NT2/D1 (cell line): ENCODE measurements at regions not wholly inside any gene's neighbourhood (a gene's known extent, or its start where the extent isn't known, plus 50 kb on each side); places are given as distances from the start of the nearest gene placed in this dataset.
A peak's percentile ranks its signal among the peaks of the same experiment; 100 is the strongest.

Experiments used
- DNase-seq: peaks from one replicate; pipeline ENCODE4 v3.0.0-alpha.2; 2011; ENCODE audit warnings: low read depth, low spot score
- H3K27me3 ChIP-seq: 2 replicates; pipeline ENCODE4 v1.6.0; 2011; ENCODE audit warnings: mild to moderate bottlenecking; ENCODE audit not compliant: insufficient read length, insufficient read depth
- H3K36me3 ChIP-seq: 2 replicates; pipeline ENCODE4 v1.6.1; 2011; ENCODE audit warnings: mild to moderate bottlenecking, low read length, mixed read lengths; ENCODE audit not compliant: insufficient read depth, insufficient read length
- H3K4me1 ChIP-seq: 2 replicates; pipeline ENCODE4 v1.5.1; 2011; ENCODE audit not compliant: insufficient read depth, insufficient read length
- H3K4me3 ChIP-seq: 2 replicates; pipeline ENCODE4 v1.5.1; 2011; ENCODE audit warnings: low read depth; ENCODE audit not compliant: insufficient read length
- H3K9ac ChIP-seq: 2 replicates; pipeline ENCODE4 v1.6.0; 2011; ENCODE audit warnings: low read depth; ENCODE audit not compliant: insufficient read length
- H3K9me3 ChIP-seq: 2 replicates; pipeline ENCODE4 v1.5.1; 2011; ENCODE audit warnings: mild to moderate bottlenecking, low read length; ENCODE audit not compliant: insufficient read depth
- SUZ12 ChIP-seq: IDR thresholded peaks from 2 replicates; pipeline ENCODE4 v1.6.1; 2011; ENCODE audit not compliant: insufficient read length, insufficient read depth; ENCODE audit errors: extremely low read depth
- YY1 ChIP-seq: IDR thresholded peaks from 2 replicates; pipeline ENCODE4 v1.6.1; 2011; ENCODE audit not compliant: insufficient read length, insufficient read depth
- ZNF274 ChIP-seq: IDR thresholded peaks from 2 replicates; pipeline ENCODE4 v1.6.1; 2011; ENCODE audit warnings: mild to moderate bottlenecking, low read depth, low read length

- no peaks in the 10 kb centered on the region for H3K27me3 ChIP-seq
- no peaks in the 10 kb centered on the region for H3K9me3 ChIP-seq
- H3K4me1 ChIP-seq = no peaks in the 10 kb centered on the region
- no peak overlapping the region for H3K4me3 ChIP-seq
- H3K9ac ChIP-seq = no peak overlapping the region
- no peaks in the 10 kb centered on the region for H3K36me3 ChIP-seq
- TF ChIP-seq ZNF274 = no peak
- no peak for TF ChIP-seq YY1
- TF ChIP-seq SUZ12 = no peak
- no peak for DNase-seq
Measured at GRCh38 chr7:55285665-55286064, 79.5 kb upstream of the LANCL2 start.

GRCh38 chr7:55286666-55287065, 78.5 kb upstream of the LANCL2 start:
- Histone ChIP-seq H3K4me3 (no peak overlapping the region), H3K4me1 (no peaks in the 10 kb centered on the region), H3K36me3 (no peaks in the 10 kb centered on the region), H3K9me3 (no peaks in the 10 kb centered on the region), H3K27me3 (no peaks in the 10 kb centered on the region), H3K9ac (no peak overlapping the region)
- TF ChIP-seq SUZ12 (no peak), ZNF274 (no peak), YY1 (no peak)
- no peak for DNase-seq

GRCh38 chr7:55288070-55288824, 76.9 kb upstream of the LANCL2 start:
- Histone ChIP-seq H3K4me1 (no peaks in the 10 kb centered on the region), H3K36me3 (no peaks in the 10 kb centered on the region), H3K4me3 (no peak overlapping the region), H3K9me3 (no peaks in the 10 kb centered on the region), H3K27me3 (no peaks in the 10 kb centered on the region), H3K9ac (no peak overlapping the region)
- TF ChIP-seq YY1 (no peak), SUZ12 (no peak), ZNF274 (no peak)
- DNase-seq = no peak

- no peak overlapping the region for H3K4me3 ChIP-seq
- TF ChIP-seq YY1 = no peak
- TF ChIP-seq SUZ12 = no peak
- no peak for TF ChIP-seq ZNF274
- no peaks in the 10 kb centered on the region for H3K36me3 ChIP-seq
- no peaks in the 10 kb centered on the region for H3K27me3 ChIP-seq
- no peak for DNase-seq
- H3K4me1 ChIP-seq = no peaks in the 10 kb centered on the region
- no peak overlapping the region for H3K9ac ChIP-seq
- no peaks in the 10 kb centered on the region for H3K9me3 ChIP-seq
Measured at GRCh38 chr7:55296070-55296469, 69.1 kb upstream of the LANCL2 start.

- no peaks in the 10 kb centered on the region for H3K27me3 ChIP-seq
- no peak overlapping the region for H3K4me3 ChIP-seq
Measured at GRCh38 chr7:55299273-55299967, 65.7 kb upstream of the LANCL2 start.

GRCh38 chr7:55303220-55303619, 61.9 kb upstream of the LANCL2 start:
- Histone ChIP-seq H3K9ac (no peak overlapping the region), H3K9me3 (no peaks in the 10 kb centered on the region), H3K27me3 (no peaks in the 10 kb centered on the region), H3K4me1 (no peaks in the 10 kb centered on the region), H3K4me3 (no peak overlapping the region), H3K36me3 (no peaks in the 10 kb centered on the region)
- TF ChIP-seq SUZ12 = no peak
- TF ChIP-seq ZNF274 = no peak
- no peak for TF ChIP-seq YY1
- DNase-seq = no peak

More at GRCh38 chr7:55299273-55299967, 65.7 kb upstream of the LANCL2 start:
- peak; percentile 75 for DNase-seq
- no peaks in the 10 kb centered on the region for H3K9me3 ChIP-seq
- TF ChIP-seq SUZ12 (no peak), ZNF274 (no peak), YY1 (no peak)
- no peaks in the 10 kb centered on the region for H3K36me3 ChIP-seq
- H3K4me1 ChIP-seq = no peaks in the 10 kb centered on the region
- H3K9ac ChIP-seq = no peak overlapping the region

GRCh38 chr7:55304018-55304762, 60.9 kb upstream of the LANCL2 start:
- Histone ChIP-seq H3K9me3 (no peaks in the 10 kb centered on the region), H3K4me1 (no peaks in the 10 kb centered on the region), H3K36me3 (no peaks in the 10 kb centered on the region), H3K4me3 (no peak overlapping the region), H3K9ac (no peak overlapping the region), H3K27me3 (no peaks in the 10 kb centered on the region)
- DNase-seq = no peak
- no peak for TF ChIP-seq SUZ12
- TF ChIP-seq ZNF274 = no peak
- TF ChIP-seq YY1 = no peak
